GM23338 (cell line): ENCODE measurements at regions not wholly inside any gene's neighbourhood (a gene's known extent, or its start where the extent isn't known, plus 50 kb on each side); places are given as distances from the start of the nearest gene placed in this dataset.

ENCODE experiments used
- CREB1 ChIP-seq: fragments of 250-450 bp; sonication (Bioruptor Pico); IDR thresholded peaks from 2 replicates; pipeline ENCODE4 v1.5.0; 2020; ENCODE audit warnings: low read depth, mild to moderate bottlenecking, moderate library complexity
- ETS1 ChIP-seq: IDR thresholded peaks from 2 replicates; pipeline ENCODE4 v1.6.1; 2016; ENCODE audit warnings: antibody characterized with exemption
- EZH2 ChIP-seq: fragments of 200-600 bp; sonication (generic); IDR thresholded peaks from one replicate; pipeline ENCODE4 v1.8.0; 2017; ENCODE audit warnings: antibody characterized with exemption, mild to moderate bottlenecking, low read depth; ENCODE audit not compliant: unreplicated experiment
- EZH2phosphoT487 ChIP-seq: fragments of 200-600 bp; sonication (generic); IDR thresholded peaks from one replicate; pipeline ENCODE4 v1.8.1; 2018; ENCODE audit warnings: antibody characterized with exemption; ENCODE audit not compliant: unreplicated experiment
- POLR2AphosphoS5 ChIP-seq: IDR thresholded peaks from 2 replicates; pipeline ENCODE4 v1.6.1; 2016; ENCODE audit warnings: antibody characterized with exemption, low read depth
- ZNF331 ChIP-seq: fragments of 250-450 bp; sonication (Bioruptor Pico); IDR thresholded peaks from 2 replicates; pipeline ENCODE4 v1.5.0; 2020; ENCODE audit warnings: low read depth, mild to moderate bottlenecking, moderate library complexity
- TF ChIP-seq, protein P1 (sequence below), 2 experiments: fragments of 200-600 bp in 1 of 2; sonication (generic) in 1 of 2; conservative IDR thresholded peaks; 2 replicates each; pipeline versions ENCODE4 v1.5.1 to v1.6.1; 2016 to 2017; ENCODE audit warnings: antibody characterized with exemption in 2 of 2, low read depth in 2 of 2, mild to moderate bottlenecking in 2 of 2, moderate library complexity in 1 of 2

DNA sequence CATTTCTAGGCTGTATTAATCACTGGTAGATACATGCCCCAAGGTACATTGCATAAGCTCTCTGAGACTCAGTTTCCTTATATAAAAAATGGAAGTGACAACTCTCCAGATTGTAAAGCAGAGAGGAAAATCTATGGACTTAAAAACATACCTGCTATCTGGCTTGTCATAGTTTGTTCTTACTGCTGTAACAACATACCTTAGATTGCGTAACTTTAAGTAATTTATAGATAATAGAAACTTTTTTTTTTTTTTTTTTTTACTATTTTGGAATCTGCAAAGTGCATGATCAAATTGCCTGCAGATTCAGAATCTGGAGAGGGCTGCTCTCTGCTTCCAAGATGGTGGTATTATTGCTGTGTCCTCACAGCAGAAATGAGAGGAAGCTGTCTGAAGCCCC, 827.7 kb upstream of the BRINP3 start:
- TF ChIP-seq EZH2 (no peak), ZNF331 (CRISPR knock-in tag) (no peak), POLR2AphosphoS5 (no peak), CREB1 (CRISPR knock-in tag) (no peak), ETS1 (no peak), EZH2phosphoT487 (no peak)
- TF ChIP-seq, protein P1, sequence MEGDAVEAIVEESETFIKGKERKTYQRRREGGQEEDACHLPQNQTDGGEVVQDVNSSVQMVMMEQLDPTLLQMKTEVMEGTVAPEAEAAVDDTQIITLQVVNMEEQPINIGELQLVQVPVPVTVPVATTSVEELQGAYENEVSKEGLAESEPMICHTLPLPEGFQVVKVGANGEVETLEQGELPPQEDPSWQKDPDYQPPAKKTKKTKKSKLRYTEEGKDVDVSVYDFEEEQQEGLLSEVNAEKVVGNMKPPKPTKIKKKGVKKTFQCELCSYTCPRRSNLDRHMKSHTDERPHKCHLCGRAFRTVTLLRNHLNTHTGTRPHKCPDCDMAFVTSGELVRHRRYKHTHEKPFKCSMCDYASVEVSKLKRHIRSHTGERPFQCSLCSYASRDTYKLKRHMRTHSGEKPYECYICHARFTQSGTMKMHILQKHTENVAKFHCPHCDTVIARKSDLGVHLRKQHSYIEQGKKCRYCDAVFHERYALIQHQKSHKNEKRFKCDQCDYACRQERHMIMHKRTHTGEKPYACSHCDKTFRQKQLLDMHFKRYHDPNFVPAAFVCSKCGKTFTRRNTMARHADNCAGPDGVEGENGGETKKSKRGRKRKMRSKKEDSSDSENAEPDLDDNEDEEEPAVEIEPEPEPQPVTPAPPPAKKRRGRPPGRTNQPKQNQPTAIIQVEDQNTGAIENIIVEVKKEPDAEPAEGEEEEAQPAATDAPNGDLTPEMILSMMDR (conservative IDR thresholded peaks at IDR 0.05; ENCODE audit: low read depth in 2 of 2) = no peak
